Coronary artery (tissue), 2 donors: ENCODE measurements at regions not wholly inside any gene's neighbourhood (a gene's known extent, or its start where the extent isn't known, plus 50 kb on each side); places are given as distances from the start of the nearest gene placed in this dataset.
"Not testable (repeated sequence)": the region's sequence is repeated elsewhere in the genome, so short reads cannot be mapped to it uniquely, and the experiment has no call there.

ENCODE experiments used
- DNase-seq: peaks from one replicate; pipeline ENCODE4 v3.0.0-alpha.2; 2017; ENCODE audit warnings: low spot score
- H3K27ac ChIP-seq, 2 donors: fragments of 200-600 bp; sonication (generic); one replicate each; pipeline ENCODE4 v1.5.1; 2016 to 2019
- H3K4me3 ChIP-seq: fragments of 200-600 bp; sonication (generic); 2 replicates; pipeline ENCODE4 v1.5.1; 2016; ENCODE audit warnings: mild to moderate bottlenecking, moderate library complexity
- CTCF ChIP-seq: fragments of 200-600 bp; sonication (generic); IDR thresholded peaks from one replicate; pipeline ENCODE4 v1.5.1; 2019; ENCODE audit warnings: antibody characterized with exemption

GRCh38 chr9:30524311-30524710, 1860.1 kb upstream of the ACO1 start:
- no peak for DNase-seq
- no peak overlapping the region for H3K27ac ChIP-seq
- TF ChIP-seq CTCF: no peak
- H3K4me3 ChIP-seq: no peak overlapping the region

- Histone ChIP-seq H3K4me3 (no peak overlapping the region), H3K27ac (no peak overlapping the region)
- DNase-seq: no peak
- TF ChIP-seq CTCF: no peak
Observed at GRCh38 chr9:30534455-30534854, 1850.0 kb upstream of the ACO1 start.

- H3K4me3 ChIP-seq: no peak overlapping the region
- no peak for TF ChIP-seq CTCF
- DNase-seq: no peak
- H3K27ac ChIP-seq: no peak overlapping the region
Observed at GRCh38 chr9:30534896-30535295, 1849.5 kb upstream of the ACO1 start.

GRCh38 chr9:30536494-30536893, 1847.9 kb upstream of the ACO1 start:
- TF ChIP-seq CTCF: no peak
- no peak overlapping the region for H3K27ac ChIP-seq
- DNase-seq: no peak
- no peak overlapping the region for H3K4me3 ChIP-seq

- not testable (repeated sequence) for H3K27ac ChIP-seq, DNase-seq, H3K4me3 ChIP-seq
Observed at GRCh38 chr9:30539696-30540095, 1844.7 kb upstream of the ACO1 start.

- no peak for TF ChIP-seq CTCF
- no peak overlapping the region for H3K4me3 ChIP-seq
- no peak for DNase-seq
- H3K27ac ChIP-seq: no peak overlapping the region
Observed at GRCh38 chr9:30574355-30575151, 1809.9 kb upstream of the ACO1 start.

- no peak for TF ChIP-seq CTCF
- no peak for DNase-seq
- Histone ChIP-seq H3K27ac (no peak overlapping the region), H3K4me3 (no peak overlapping the region)
Observed at GRCh38 chr9:30575218-30575617, 1809.2 kb upstream of the ACO1 start.
